NCI-H748 treated with DMSO at 0.1 percent for 48 hours (cell line): ENCODE measurements at regions not wholly inside any gene's neighbourhood (a gene's known extent, or its start where the extent isn't known, plus 50 kb on each side); places are given as distances from the start of the nearest gene placed in this dataset.

Experiments used
- DNase-seq: peaks from one replicate; lab custom pipeline; 2025; lab: John Stamatoyannopoulos, UW

DNA sequence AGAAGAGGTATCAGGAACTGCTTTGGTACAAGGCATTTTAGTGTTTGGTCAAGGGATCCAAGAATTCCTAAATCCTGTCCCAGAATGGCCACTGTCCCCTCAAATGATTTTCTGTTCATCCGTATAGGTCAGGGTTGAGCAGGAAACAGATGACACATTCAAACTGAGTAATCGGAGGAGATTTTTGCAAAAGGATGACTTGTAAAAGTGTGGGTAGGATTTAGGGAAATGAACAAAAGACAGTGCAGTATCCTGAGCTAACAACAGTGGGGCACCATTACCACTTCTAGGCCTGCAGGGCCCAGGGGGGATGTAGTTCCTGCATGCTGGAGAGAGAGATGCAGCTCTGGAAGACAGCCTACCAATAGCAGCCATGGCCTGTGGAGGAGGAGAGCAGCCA is 290.1 kb downstream of the ZSWIM6 start:
- DNase-seq: no peak

DNA sequence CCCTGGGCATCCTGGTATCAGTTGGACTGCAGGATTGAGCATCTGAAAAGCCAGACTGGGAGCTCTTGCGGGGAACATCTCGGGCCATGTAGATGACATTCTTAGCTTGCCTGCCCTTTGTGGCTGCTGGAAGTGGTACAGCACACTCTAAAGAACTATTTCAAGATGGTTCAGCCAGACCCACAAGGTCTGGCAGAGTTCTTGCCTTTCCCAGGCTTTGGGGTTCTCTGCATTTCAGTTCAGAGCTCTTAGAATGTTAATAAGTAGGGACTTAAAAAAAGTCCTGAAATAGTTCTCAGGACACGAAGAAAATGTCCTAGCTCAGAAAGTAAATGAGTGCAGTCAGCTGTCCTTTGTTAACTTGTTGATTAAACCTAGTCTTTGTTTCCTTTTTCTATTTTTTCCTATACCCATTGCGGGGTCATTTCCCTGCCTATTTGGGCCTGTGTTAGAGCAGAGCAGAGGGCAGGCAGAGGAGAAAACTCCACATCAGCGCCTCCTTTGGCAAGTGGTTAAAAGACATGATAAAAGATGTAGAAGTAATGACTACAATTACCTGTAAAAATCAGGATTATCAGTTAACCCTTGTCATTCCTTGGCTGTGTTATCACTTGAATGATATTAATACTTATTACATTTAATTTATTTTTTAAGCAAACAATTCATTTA is 291.5 kb downstream of the ZSWIM6 start:
- no peak for DNase-seq

DNA sequence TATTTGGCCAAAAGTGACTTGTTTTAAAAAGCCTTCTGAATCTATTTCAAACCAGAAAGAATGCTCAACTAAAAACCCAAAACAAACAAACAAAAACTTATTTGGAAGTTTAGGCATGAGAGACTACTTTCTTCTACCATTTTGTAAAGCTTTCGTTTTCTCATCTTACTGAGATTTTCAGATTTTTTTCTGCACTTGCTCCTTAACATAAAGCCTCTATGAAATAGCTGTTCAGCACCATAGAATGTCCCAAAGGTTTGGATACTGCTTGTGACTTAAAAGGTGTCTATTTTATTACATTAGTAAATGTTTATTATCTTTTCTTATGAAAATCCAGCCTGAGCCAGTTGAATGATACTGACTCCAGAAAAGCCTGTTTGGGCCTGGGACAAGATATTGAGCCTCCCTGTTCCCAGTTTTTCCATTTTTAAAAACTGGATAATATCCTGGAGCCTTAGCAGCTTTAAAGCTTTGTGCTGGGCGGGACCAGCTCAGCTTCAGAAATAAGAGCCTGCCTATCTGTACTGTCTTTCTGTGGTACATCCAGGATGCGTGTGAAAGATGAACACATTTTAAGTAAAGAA is 292.6 kb downstream of the ZSWIM6 start:
- no peak for DNase-seq

GRCh38 chr5:61625137-61625561 is 293.1 kb downstream of the ZSWIM6 start:
- DNase-seq: no peak

DNA sequence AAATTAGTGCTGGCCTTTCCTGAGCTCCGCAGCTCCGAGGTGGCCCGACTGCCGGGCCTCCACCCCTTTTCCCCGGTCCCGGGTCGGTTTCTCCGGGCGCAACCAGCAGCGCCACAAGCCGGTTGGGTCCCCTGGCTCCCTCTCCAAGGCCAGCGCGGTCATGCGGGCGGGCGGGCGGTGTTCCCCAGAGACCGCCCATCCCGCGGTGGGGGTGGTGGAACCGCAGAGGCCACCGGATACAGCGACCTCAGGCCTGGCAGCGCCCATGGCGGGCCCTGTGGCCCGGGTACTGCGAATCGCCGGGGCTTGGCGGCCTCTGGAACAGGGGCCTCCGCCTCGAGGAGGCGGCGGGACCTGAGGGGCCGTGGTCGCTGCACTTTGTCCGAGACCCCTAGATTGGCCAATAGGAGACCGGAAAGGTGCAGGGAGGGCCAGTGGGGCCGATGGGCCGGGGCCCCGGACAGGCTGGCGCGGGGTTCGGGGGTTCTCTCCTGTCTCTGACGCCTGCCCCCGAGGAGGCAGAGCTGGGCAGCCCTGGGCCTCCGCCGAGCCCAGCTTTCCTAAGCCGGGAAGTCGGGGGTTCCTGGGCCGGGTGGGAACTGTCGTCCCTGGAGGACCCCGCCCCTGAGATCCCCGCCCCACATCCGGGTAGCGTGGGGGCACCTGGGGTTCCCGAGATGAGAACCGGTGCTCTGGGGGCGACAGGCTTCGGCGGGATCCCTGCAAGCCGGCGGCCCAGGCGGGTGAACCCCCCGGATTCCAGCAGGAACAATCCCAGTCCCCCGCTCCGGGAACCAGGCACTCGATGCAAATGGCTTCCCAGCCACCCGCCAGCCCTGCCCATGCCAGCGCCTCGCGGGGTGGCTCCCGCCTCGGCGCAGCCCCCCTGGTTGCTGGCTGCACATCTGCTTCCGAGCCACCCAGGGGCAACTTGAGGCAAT is 293.9 kb downstream of the ZSWIM6 start:
- DNase-seq: no peak

GRCh38 chr5:61626639-61627282 is 294.7 kb downstream of the ZSWIM6 start:
- no peak for DNase-seq

GRCh38 chr5:61627531-61627930 is 295.5 kb downstream of the ZSWIM6 start:
- DNase-seq: no peak

GRCh38 chr5:61630908-61631307 is 298.9 kb downstream of the ZSWIM6 start:
- DNase-seq: no peak

DNA sequence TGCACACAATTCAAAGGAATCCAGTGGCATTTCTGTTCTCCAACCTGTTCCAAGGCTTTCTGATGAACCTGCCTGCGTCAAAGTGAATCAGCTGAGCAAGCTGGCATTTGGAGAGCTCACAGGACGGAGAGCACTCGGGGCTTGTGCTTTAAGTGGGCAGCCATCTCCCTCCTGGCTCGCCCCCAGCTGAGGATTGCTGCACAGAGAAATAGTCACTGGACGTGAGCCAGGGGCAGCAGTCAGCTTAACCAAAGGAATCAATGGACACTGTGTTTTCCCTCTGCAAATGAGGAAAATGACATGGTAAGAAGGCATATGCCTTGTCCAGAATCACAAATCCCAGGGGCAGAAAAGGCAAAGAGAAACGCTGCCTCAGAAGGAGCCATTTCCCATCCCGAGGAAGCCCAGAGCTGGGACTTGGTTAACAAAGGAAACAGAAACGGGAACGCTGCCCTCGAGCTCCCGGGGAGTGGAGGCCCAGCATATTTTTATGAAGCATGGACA is 299.4 kb downstream of the ZSWIM6 start:
- DNase-seq: no peak

GRCh38 chr5:61632064-61632463 is 300.0 kb downstream of the ZSWIM6 start:
- no peak for DNase-seq

- no peak for DNase-seq
Measured at GRCh38 chr5:61635271-61635670, 303.2 kb downstream of the ZSWIM6 start.

DNA sequence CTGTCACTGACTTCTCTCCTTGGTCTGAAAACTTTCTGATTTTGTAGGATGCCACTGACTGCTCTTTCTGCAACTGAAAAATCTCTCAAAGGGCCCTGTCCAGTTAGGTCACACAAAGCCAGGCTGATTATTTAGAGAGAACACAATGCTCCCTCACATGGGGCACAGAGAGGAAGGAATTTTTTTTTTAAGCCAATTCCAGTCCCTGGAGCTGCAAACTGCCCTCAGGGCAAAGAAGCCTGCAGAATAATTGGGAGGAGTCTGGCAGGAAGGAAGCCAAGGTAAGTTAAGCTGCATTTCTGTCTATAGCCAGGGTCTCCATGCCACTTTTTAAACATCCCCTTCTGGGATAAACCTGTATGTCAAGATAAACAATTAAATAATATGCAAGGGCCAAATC is 305.5 kb downstream of the ZSWIM6 start:
- no peak for DNase-seq

GRCh38 chr5:61638476-61638875 is 306.4 kb downstream of the ZSWIM6 start:
- DNase-seq: no peak

- no peak for DNase-seq
Measured at GRCh38 chr5:61640179-61641021, 308.3 kb downstream of the ZSWIM6 start.

DNA sequence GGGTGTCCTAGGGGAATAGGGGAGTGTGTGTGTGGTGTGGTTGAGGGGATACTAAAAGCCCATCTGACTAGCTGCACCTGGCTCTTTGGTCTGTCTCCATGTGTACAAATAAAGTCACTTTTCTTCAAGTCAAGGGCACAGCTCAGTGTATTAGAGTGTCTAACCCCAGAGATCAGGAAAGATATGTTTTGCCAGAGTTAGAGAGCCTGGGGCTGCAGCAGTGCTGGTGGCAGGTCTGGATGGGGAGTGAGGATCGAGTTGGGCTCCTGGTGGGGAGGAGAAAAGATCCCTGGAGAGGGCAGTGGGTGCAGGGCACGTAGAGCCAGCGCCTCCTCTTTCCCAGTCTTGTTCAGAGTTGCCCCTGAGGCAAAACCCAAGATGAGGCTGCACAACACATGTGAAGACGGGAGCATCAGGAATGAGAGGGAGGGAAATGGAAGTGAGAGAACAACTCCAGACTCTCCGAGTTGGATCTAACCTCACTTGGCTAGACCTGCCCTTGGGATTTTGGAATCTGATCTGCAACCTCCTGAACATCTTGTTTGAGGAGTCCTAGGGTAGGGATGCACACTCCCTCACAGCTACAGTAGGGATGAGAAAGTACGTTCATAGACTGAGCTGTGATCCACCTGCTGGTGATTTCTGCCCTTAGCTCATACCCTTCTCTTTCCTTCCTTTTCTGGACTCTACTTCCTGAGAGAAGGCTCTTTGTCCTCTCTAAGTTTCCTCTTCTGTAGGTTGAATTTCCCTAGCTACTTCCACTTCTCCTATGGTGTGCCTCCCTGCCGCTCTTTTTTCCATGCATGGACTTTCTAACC is 309.9 kb downstream of the ZSWIM6 start:
- DNase-seq: no peak

DNA sequence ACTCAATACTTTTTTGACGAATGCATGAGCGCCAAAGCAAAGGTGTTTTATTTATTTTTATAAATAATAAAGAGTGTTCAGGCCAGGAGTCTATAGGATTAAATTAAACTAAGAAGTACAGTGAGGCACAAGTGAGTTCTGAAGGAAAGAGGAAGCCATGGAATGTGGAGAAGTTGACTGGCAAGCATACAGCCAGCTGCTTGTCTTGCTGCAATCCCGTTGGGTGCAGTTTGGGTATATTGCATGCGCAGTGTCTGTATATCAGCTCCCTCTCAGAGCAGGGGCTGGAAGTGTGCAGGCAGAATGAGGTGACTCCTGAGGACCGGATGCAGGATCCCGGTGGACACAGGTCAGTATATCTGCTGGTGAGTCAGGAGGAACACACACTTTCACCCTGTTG is 315.6 kb downstream of the ZSWIM6 start:
- DNase-seq: no peak

DNA sequence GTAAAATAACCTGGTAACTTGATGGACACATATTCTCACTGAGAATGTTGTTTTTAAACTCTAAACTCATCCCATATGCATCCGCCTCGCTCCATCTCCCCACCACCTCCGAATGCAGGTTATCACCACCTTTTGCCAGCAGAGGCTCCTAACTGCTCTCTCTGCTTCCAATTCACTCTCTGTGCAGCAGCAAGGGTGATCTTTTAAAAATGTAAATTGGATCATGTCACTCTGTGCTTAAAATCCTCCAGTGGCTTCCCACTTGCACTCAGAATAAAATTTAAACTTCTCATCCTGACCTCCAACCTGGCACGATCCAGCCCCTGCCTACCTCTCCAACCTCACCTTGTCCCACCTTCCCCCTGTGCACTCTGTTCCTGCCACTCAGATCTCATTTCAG is 317.2 kb downstream of the ZSWIM6 start:
- DNase-seq: no peak

DNA sequence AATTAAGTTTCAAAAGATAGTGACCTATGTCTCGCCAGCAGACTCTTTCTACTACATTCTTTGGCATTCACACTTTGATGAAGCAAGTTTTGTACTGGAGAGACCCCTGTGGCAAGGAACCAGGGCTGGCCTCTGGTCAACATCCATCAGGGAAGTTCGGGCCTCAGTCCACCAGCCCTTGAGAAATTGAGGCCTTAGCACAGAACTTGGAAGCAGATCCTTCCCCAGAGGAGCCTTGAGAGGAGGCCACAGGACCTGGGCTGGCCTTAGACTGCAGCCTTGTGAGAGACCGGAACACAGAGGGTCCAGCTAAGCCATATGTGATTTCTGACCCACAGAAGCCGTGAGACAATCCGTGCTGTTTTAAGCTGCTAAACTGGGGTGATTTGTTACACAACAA is 317.9 kb downstream of the ZSWIM6 start:
- DNase-seq: no peak

- no peak for DNase-seq
Measured at GRCh38 chr5:61650661-61651060, 318.6 kb downstream of the ZSWIM6 start.

GRCh38 chr5:61651195-61651594 is 319.1 kb downstream of the ZSWIM6 start:
- no peak for DNase-seq
